Astrocyte of the spinal cord (primary cell): ENCODE measurements at regions not wholly inside any gene's neighbourhood (a gene's known extent, or its start where the extent isn't known, plus 50 kb on each side); places are given as distances from the start of the nearest gene placed in this dataset.

Source experiments
- DNase-seq: peaks from one replicate; pipeline ENCODE4 v3.0.0; 2011; ENCODE audit warnings: low read depth, low spot score
- H3K4me3 ChIP-seq: 2 replicates; pipeline ENCODE4 v1.5.1; 2011; ENCODE audit warnings: low read depth, mild to moderate bottlenecking, low read length, moderate library complexity
- in situ Hi-C: cut with HindIII; loops from 2 replicates; pipeline ENCODE4 v1.10.0; 2017; ENCODE audit warnings: low sequenced_read_pairs
- TF ChIP-seq, protein P1 (sequence below): IDR thresholded peaks from 2 replicates; pipeline ENCODE4 v1.5.1; 2012; ENCODE audit warnings: low read depth, mild to moderate bottlenecking, low read length, inconsistent platforms

- TF ChIP-seq, protein P1, sequence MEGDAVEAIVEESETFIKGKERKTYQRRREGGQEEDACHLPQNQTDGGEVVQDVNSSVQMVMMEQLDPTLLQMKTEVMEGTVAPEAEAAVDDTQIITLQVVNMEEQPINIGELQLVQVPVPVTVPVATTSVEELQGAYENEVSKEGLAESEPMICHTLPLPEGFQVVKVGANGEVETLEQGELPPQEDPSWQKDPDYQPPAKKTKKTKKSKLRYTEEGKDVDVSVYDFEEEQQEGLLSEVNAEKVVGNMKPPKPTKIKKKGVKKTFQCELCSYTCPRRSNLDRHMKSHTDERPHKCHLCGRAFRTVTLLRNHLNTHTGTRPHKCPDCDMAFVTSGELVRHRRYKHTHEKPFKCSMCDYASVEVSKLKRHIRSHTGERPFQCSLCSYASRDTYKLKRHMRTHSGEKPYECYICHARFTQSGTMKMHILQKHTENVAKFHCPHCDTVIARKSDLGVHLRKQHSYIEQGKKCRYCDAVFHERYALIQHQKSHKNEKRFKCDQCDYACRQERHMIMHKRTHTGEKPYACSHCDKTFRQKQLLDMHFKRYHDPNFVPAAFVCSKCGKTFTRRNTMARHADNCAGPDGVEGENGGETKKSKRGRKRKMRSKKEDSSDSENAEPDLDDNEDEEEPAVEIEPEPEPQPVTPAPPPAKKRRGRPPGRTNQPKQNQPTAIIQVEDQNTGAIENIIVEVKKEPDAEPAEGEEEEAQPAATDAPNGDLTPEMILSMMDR: no peak
- in situ Hi-C loops: no loop called here
- DNase-seq: no peak
- H3K4me3 ChIP-seq: no peak overlapping the region
Observed at GRCh38 chr6:156169371-156169770, 607.8 kb upstream of the ARID1B start.

DNA sequence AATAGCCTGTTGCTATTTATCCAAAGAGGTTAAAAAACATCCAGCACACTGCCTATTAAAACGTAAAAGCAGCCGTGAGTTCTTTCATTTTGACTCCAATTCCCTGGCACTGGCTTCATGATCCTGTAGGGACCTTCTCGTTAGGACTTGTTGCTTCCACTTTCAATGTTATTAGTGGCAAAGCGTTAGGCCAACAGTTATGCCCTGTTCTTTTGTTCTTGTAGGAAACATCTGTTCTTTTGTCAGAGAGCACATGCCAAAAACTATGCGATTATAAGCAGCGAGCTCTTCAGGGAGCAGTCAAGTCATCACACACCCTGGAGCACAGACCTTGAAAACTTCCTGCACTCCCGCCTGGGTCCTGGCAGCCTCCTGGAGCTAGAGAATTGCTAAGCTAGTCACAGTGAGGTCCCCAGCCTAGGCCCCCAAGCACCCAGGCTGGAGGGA, 609.5 kb upstream of the ARID1B start:
- in situ Hi-C loops: no loop called here
- DNase-seq: peak; percentile 22
- TF ChIP-seq, protein P1: no peak
- H3K4me3 ChIP-seq: peak overlapping the region; percentile 8

GRCh38 chr6:156167016-156167624, 610.1 kb upstream of the ARID1B start:
- in situ Hi-C loops: no loop called here
- TF ChIP-seq, protein P1: no peak
- no peak for DNase-seq
- H3K4me3 ChIP-seq: peak overlapping the region; percentile 8

DNA sequence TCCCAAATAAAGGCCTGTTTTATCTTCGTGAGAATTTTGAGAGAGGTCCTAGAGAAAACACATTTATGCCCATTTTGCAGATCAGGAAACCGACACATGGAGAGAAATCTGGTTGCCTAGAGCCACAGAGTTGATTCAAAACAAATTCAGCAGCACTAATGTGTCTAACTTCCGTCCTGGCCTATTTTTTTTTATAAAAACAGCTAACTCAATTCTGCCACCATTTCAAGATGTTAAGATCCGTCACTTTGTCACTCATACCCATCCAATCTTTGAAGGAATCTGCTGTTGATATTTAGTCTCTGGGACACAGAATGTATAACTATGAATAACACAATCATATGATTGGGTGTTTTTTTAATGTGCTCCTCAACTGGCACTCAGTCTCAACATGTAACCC, 611.1 kb upstream of the ARID1B start:
- in situ Hi-C loops: no loop called here
- TF ChIP-seq, protein P1: no peak
- no peak overlapping the region for H3K4me3 ChIP-seq
- DNase-seq: no peak

- DNase-seq: no peak
- in situ Hi-C loops: no loop called here
- TF ChIP-seq, protein P1: no peak
- no peak overlapping the region for H3K4me3 ChIP-seq
Observed at GRCh38 chr6:156164701-156165452, 612.3 kb upstream of the ARID1B start.

- TF ChIP-seq, protein P1: no peak
- no peak overlapping the region for H3K4me3 ChIP-seq
- DNase-seq: no peak
- in situ Hi-C loops: no loop called here
Observed at GRCh38 chr6:156163311-156163710, 613.9 kb upstream of the ARID1B start.
